ENCODE measurements at regions not wholly inside any gene's neighbourhood (a gene's known extent, or its start where the extent isn't known, plus 50 kb on each side); places are given as distances from the start of the nearest gene placed in this dataset.

GRCh38 chr13:74966814-74967424 lies 515.0 kb downstream of the TBC1D4 start:
- DNase-seq (ENCODE audit: low spot score), result no peak

- DNase-seq (ENCODE audit: low spot score), result no peak
Measured at GRCh38 chr13:74966275-74966674, 515.7 kb downstream of the TBC1D4 start.

- no peak for DNase-seq (ENCODE audit: low spot score)
Measured at GRCh38 chr13:74945637-74946036, 536.3 kb downstream of the TBC1D4 start.

DNA sequence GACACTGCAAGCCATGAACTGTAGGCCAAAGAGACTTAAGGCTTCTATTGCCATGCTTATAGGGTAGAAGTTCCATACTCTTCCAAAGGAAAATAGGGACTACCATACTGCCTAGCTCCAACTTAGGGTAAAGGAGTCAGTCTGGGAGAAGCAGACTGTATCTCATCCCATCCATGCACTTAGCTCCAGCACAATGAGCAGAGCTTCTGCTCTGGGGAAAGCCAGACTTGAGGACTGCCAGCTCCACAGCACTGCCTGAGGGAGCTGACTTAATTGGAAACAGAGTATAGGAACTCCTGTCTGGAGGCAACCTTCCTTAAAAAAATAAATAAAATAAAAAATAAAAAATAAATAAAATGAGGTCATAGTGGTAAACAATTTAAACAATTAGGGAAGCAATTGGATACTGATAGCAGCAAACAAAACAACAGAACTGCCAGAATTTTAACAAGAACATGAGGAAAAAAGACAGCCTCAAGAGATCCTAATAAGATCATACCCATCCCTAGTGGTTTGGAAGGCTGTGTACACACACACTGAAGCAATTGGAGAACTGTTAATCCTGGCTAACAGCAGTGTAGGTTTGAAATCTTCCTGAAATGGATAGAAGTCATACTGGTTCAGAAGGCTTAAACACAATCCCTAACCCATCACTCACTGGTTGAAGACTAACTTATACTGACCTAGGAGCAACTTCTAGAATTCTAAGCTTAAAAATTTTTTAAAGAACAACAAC lies 550.1 kb downstream of the TBC1D4 start:
- DNase-seq (ENCODE audit: low spot score), result no peak

DNA sequence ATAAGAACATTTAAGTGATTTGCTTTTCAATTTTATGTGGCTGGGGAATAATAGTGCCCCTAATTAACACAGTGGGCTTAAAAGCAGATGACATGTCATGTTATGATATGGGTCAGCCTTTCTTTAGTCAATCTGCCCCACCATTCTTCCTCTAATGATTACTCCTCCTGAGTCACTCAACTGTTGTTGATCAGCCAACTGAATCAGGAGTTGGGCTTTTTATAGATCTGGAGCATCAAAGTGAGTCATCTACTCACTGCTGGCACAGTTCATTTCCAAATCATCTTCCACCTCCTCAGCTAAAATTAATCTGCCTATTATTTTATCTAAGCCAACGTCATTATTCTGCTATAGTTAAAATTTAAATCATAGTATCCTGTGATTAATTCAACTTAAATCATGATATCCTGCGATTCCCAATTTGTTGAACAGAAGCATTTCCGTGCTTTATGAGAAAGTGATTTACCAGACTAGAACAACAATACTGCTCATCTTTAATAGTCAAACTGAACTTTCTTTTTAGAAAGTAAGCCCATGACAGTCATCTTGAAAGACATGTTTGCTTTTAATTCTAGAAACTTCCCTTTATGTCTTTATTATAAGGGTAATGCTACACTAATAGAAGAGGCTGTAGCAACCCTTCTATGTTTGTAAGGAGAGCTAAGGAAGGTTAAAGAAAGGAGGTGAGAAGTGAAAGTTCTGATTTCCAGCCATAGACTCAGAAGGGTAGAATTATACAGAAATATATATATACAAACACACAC lies 551.4 kb downstream of the TBC1D4 start:
- peak; percentile 27 for DNase-seq (ENCODE audit: low spot score)

- no peak for DNase-seq (ENCODE audit: low spot score)
Measured at GRCh38 chr13:74929436-74929835, 552.5 kb downstream of the TBC1D4 start.

GRCh38 chr13:74927823-74928222 lies 554.1 kb downstream of the TBC1D4 start:
- no peak for DNase-seq (ENCODE audit: low spot score)

DNA sequence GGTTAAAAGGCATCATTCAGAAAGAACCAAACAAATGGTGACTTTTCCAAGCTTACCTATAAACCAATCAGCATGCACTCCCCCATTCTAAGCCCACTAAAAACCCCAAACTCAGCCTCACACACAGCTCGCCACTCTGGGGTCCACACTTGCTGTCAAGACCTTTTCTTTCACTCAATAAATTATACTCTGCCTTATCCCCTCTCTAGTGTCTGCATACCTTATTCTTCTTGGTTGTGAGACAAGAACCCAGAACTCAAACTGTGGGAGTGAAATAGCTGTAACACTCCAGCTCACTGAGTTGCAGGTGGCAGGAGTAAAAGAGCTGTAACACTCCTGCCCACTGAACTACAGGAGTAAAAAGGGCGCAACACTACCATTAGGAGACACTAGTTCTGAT lies 559.0 kb downstream of the TBC1D4 start:
- DNase-seq (ENCODE audit: low spot score), result no peak

DNA sequence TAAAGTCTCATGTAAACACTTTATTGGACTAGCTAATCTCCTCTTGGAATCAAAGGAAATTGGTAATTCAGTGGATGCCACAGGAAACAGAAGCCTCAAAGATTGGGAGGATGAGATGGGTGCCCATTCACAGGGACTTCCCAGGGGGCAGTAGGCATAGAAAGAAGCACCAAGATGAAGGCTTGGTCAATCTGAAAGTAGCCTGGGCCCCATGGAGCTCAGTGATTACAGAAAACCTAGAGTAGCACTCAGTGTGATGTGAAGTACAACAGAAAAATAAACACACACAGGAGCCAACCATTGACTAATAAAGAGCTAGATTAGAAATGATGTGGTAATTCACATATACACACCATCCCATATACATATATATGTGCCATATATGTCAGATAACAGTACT lies 560.6 kb downstream of the TBC1D4 start:
- no peak for DNase-seq (ENCODE audit: low spot score)

GRCh38 chr13:74920920-74921319 lies 561.0 kb downstream of the TBC1D4 start:
- DNase-seq (ENCODE audit: low spot score), result peak; percentile 78

- peak; percentile 32 for DNase-seq (ENCODE audit: low spot score)
Measured at GRCh38 chr13:74920361-74920760, 561.6 kb downstream of the TBC1D4 start.

GRCh38 chr13:74919914-74920313 lies 562.1 kb downstream of the TBC1D4 start:
- DNase-seq (ENCODE audit: low spot score), result no peak

DNA sequence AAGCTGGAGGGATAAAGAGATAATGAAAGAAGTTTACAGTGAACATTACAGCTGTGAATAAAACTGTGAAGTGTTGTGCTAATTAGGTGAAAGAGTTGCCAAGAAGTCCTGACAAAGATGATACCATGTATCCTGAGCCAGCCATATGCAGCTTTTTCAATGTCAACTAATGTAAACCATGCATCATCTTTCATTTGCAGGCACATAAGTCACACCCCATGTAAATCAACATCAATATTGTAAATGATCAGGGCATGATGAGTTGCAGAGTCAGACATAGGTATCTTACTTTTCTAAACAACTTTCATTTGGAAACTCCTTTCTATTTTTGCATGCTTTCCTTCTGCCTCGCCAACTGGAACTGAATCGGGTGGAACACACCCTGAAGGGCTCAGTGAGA lies 569.1 kb downstream of the TBC1D4 start:
- no peak for DNase-seq (ENCODE audit: low spot score)

DNA sequence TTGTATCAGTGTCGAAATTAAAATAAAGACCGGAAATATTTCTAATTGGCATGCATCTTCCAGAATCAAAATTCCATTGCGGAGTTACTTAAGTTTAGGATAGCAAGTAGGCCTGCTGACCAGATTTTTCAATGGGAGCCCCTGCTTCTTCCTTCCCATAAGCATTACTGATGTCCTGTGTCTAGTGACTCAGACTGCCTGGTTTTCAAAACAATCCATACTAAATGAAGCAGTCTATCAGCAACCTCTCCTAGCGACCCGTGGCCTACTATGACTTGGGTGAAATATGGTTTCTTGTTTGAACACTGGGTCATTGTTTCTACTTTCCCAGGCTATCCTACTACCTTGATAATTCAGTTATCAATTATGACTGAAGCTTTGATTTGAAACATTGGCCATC lies 571.6 kb downstream of the TBC1D4 start:
- no peak for DNase-seq (ENCODE audit: low spot score)

GRCh38 chr13:74907788-74908187 lies 574.2 kb downstream of the TBC1D4 start:
- no peak for DNase-seq (ENCODE audit: low spot score)

GRCh38 chr13:74904556-74904955 lies 577.4 kb downstream of the TBC1D4 start:
- no peak for DNase-seq (ENCODE audit: low spot score)

DNA sequence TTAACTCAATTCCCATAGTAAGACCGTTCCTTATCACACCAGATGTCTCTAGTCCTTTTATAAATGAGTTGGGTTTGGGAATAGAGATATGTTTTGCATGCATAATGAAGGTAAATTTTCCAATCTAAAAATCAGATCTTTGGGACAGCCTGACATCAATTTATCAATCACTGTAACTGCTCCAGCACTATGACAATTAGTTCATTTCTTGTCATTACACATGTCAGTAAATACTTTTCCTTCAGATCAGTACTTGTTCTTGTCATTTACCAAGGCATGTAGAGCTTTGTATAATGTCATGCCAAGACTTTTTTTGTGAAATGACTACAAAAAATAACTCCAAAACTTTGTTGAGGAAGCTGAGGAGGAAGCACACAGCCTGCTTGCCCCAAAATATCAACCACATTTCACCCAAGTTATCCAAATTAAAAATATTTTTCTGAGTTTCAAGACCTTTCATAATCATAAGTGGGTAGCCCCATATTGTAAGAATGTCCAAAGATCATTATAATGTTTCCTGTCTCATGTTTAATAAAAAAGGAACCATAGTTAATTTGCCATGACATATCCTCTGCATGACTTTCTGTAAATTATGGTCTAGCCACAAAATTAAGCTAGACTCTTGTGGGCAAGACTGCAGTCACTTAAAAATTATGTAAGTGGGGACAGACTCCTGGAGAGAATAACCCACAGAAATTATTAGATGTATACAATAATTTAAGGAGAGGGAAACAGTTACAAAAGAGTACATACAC lies 586.8 kb downstream of the TBC1D4 start:
- DNase-seq (ENCODE audit: low spot score), result no peak

GRCh38 chr13:74892096-74892495 lies 589.9 kb downstream of the TBC1D4 start:
- DNase-seq (ENCODE audit: low spot score), result no peak

DNA sequence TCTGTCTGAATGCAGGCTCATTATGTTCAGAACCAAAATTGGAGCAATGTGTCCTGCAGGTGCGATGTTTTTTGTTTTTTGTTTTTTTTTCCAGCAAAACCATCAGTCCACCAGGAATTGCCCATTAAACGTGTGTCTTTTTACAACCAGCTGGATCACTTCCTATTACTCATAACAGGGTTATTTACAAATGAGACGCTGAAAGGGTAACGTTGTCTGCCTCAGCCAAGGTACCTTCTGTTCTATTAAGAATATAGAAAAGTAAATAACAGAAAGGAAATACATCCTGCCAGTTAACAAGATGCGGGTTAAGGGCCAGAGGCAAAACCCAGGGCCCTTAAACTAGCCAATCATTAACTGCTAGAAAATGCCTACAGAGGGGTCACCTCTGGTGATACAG lies 590.4 kb downstream of the TBC1D4 start:
- peak; percentile 90 for DNase-seq (ENCODE audit: low spot score)

DNA sequence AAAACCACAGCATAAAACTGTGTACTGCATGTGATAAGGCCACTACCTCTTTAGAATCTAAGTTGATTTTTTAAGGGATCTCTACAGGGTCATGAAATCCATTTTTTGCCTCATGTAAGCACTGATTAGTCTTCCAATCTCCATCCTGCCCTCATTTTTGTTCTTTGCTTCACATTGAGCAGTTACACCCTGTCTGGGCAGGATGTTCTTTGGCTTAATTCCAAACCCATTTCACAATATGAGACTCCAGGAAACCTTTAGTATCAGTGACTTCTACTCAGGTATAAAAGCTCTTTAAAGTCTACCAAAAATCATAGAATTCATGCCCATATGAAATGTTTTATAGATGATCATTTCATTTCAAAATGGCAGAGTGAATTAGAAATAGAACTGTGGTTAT lies 592.6 kb downstream of the TBC1D4 start:
- DNase-seq (ENCODE audit: low spot score), result peak; percentile 79

GRCh38 chr13:74886502-74886901 lies 595.5 kb downstream of the TBC1D4 start:
- DNase-seq (ENCODE audit: low spot score), result peak; percentile 53

DNA sequence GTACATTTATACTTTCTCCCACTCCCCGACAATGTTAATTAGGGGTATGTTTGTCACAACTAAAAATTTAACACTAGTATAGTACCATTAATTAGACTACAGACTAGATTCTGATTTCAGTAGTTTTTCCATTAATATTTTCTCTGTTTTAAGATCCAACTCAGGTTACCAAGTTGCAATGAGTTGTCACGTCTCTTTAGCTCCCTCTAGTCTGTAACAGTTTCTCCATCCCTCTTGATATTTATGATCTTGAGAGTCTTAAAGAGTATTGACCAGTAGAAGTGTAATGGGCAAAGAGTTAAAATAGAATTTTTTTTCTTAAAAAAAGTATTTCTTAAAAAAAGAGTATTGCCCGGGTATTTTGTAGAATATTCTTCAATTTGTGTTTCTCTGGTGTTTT lies 598.1 kb downstream of the TBC1D4 start:
- DNase-seq (ENCODE audit: low spot score), result no peak

Data from HT-29 (cell line).